ENCODE measurements at regions not wholly inside any gene's neighbourhood (a gene's known extent, or its start where the extent isn't known, plus 50 kb on each side); places are given as distances from the start of the nearest gene placed in this dataset.

- DNase-seq, result no peak
Measured at GRCh38 chr13:33633701-33634545, 184.0 kb upstream of the RFC3 start.

DNA sequence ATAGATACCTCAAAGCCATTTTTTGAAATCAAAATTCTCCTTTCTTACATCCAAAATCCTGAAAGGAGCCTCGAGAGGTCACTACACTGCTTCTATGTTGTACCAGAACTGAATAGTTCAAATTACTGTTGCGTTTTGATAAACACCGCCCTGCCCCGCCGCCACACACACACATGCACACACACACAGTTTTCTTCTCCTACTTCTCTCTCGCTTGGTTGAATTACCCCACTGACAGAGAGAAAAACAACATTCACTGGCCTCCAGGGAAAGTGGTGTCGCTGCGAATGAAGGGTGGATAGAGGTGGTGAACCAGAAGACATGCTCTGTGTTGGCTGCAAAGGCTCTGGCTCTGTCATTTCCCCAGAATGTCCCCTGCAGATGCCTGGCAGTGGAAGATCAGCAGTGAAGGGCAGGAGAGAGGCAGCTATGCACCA, 183.4 kb upstream of the RFC3 start:
- no peak for DNase-seq

GRCh38 chr13:33636243-33636642, 181.7 kb upstream of the RFC3 start:
- DNase-seq, result no peak

DNA sequence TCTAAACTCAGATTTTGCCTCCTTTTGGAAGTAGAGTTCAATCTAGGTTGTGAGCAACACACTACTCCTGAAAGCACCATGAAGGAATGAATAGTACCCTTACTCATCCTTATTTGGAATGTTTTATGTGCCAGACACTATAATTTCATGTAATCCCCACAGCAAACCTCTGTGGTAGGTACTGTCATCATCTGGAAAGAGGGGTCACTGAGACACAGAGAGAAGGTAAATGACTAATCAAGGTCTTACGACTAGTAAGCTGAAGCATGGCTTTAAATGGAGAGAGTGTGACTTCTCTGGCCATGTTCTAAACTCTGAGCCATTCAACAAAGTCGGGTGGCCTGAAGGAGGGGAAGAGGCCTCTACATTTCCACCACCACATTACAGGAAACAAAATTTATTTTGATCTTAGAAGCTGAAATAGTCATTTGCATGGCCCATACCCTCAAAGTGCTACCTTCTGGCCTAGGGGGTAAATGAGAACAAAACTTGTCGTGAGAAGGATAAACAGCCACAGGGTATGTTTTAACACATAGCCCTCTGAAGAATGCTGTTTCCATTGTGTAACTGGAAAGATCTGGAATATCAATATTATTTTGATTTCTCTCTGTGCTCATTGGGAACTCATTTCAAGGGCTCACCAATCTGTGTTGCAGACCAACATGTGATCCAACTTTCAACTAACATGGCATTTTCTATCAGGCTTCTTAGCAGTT, 180.8 kb upstream of the RFC3 start:
- DNase-seq, result no peak

GRCh38 chr13:33637978-33638743, 179.8 kb upstream of the RFC3 start:
- no peak for DNase-seq

DNA sequence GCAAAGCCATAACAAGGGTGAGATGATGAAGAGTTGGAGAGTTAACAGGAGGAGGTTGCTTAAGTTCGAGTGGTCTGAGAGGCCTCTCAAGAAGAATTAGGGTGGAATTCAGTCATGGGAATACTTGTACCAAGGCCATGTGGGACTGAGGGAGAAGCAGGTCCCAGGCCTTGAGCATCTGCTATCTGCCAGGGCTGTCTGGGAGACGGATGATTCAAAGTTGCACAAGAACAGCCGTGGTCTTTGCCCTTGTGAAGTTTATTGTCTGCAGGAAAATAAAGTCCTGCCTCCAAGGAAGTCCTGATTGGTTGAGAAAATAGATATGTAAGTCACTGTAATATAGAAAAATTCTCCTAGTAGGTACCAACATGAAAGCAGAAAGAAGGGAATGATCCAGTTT, 178.8 kb upstream of the RFC3 start:
- DNase-seq, result no peak

DNA sequence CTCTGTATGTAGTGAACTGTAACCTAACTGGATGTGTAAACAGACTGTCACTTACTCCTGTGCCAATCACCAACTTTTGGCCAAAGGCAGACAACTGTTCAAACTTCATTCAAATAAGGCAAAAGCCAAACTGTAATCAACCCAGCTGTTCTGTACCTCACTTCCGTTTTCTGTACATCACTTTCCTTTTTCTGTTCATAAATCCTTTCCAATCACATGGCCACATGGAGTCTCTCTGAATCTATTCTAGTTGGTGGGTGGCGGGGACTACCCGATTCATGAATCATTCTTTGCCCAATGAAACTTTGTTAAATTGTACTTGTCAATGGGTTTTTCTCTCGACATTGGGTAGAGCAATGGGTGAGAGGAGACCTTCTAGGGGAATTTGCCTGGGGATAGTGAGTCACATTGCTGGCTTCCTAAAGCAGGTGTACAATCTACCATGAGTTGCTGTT, 178.3 kb upstream of the RFC3 start:
- peak in 1 of 5 donors; percentile 31 for DNase-seq

- DNase-seq, result no peak
Measured at GRCh38 chr13:33640832-33641231, 177.1 kb upstream of the RFC3 start.

- no peak for DNase-seq
Measured at GRCh38 chr13:33642374-33643065, 175.4 kb upstream of the RFC3 start.

- no peak for DNase-seq
Measured at GRCh38 chr13:33644581-33645543, 173.1 kb upstream of the RFC3 start.

- no peak for DNase-seq
Measured at GRCh38 chr13:33645591-33646554, 172.1 kb upstream of the RFC3 start.

DNA sequence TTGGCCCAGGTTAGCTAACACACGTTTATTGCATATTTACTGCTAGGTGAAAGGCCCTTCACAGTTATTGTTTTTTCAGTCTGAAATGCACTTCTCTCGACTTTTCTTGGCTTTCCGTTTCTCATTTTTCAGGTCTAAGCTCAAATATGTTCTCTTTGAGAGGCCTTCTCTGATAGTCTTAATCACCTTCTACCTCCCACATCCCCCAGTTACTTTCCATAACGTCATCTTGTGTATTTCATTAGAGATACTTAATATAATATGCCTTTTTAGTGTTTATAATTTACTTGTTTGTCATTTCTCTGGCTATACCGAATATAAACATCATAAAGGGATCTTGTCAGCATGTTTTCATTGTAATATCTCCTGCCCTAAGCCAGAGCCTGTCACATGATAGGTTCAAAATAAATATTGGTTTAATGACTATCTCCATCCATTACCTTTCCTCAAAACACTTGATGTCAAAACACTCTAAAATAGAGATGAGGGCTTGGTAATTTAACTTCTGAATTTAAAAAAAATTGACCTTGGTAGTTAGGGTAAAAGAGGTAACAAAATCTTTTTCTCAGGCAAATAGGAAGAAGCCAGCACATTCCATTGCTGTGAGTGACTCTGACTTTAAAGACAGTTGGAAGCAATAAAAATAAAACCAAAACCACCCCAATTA, 168.6 kb upstream of the RFC3 start:
- DNase-seq, result no peak

DNA sequence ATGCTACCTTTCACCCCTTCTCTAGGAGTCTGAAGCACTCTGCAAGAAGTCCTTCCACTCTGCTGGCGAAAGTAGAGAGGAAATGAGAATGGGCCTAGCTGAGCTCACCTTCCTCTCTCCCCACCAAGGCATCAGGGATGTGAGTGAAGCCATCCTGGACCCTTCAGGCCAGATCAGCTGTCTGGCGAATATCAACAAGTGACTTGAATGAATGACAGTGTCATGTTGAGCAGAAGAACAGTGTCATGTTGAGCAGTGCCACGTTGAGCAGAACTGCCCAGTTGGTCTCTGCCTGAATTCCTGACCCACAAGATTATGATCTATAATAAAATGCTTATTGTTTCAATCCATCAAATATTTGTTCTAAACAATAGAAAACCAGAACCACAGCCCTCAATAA, 166.2 kb upstream of the RFC3 start:
- DNase-seq, result no peak

DNA sequence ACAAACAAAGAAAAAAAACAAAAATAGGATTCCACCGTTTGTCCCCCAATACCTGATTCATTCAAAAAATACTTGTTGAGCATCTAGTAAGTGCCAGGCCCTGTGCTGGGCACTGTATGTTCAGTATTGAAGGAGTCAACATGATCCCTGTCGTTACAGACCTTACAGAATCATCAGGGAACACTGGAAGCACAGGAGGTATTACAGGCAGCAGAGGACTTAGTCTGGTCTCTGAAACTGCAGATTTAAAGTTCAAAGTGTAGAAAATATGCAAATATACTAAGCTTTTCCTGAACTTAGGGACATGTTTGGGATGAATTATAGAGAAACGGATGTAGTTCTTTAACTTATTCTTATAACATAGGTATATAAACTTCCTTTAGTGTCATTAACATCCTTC, 160.7 kb upstream of the RFC3 start:
- DNase-seq, result no peak

DNA sequence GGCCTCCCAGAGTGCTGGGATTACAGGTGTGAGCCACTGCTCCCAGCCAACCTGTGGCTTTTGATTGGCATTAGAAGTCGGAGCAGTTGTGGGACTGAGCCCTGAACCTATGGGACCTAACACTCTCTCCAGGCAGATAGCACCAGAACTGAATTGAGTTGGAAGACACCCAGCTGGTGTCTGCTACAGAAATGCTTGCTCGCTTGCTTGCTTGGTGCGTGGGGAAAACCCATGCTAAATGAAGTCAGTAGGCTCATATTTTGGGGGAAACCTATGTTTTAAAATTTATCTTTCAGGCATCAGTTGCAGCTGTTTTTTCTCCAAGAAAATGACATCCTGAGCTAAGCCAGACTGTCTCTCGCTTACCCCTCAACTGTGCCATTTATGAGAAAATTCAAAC, 158.5 kb upstream of the RFC3 start:
- DNase-seq, result no peak

GRCh38 chr13:33659894-33660293, 158.1 kb upstream of the RFC3 start:
- no peak for DNase-seq

- DNase-seq, result no peak
Measured at GRCh38 chr13:33662392-33662791, 155.6 kb upstream of the RFC3 start.

- no peak for DNase-seq
Measured at GRCh38 chr13:33665626-33666175, 152.2 kb upstream of the RFC3 start.

- DNase-seq, result no peak
Measured at GRCh38 chr13:33671560-33671959, 146.4 kb upstream of the RFC3 start.

Measured in T-helper 1 cell (primary cell).